GM20000 (cell line): ENCODE measurements at regions not wholly inside any gene's neighbourhood (a gene's known extent, or its start where the extent isn't known, plus 50 kb on each side); places are given as distances from the start of the nearest gene placed in this dataset.
"Not testable (repeated sequence)": the region's sequence is repeated elsewhere in the genome, so short reads cannot be mapped to it uniquely, and the experiment has no call there.

Experiments used
- DNase-seq: peaks from one replicate; pipeline ENCODE4 v3.0.0; 2012; ENCODE audit warnings: low spot score
- CTCF ChIP-seq: IDR thresholded peaks from 2 replicates; pipeline ENCODE4 v1.5.1; 2012; ENCODE audit warnings: mild to moderate bottlenecking, control low read depth; ENCODE audit errors: extremely low read depth, missing control alignments

GRCh38 chr4:126761947-126762662 lies 870.7 kb upstream of the INTU start:
- TF ChIP-seq CTCF = no peak
- DNase-seq = no peak

- no peak for TF ChIP-seq CTCF
- DNase-seq = no peak
These were observed 870.0 kb upstream of the INTU start for GRCh38 chr4:126762663-126763247.

GRCh38 chr4:126766241-126766640 lies 866.5 kb upstream of the INTU start:
- TF ChIP-seq CTCF = no peak
- no peak for DNase-seq

- no peak for DNase-seq
These were observed 864.4 kb upstream of the INTU start for GRCh38 chr4:126768338-126768737.

GRCh38 chr4:126770811-126771553 lies 861.8 kb upstream of the INTU start:
- DNase-seq = not testable (repeated sequence)

More at GRCh38 chr4:126768338-126768737, 864.4 kb upstream of the INTU start:
- TF ChIP-seq CTCF = no peak

GRCh38 chr4:126771618-126772017 lies 861.1 kb upstream of the INTU start:
- DNase-seq = not testable (repeated sequence)

- DNase-seq = no peak
- TF ChIP-seq CTCF = no peak
These were observed 860.1 kb upstream of the INTU start for GRCh38 chr4:126772662-126773061.

GRCh38 chr4:126775485-126776106 lies 857.2 kb upstream of the INTU start:
- no peak for TF ChIP-seq CTCF
- DNase-seq = no peak
